LNCAP (cell line): ENCODE measurements at regions not wholly inside any gene's neighbourhood (a gene's known extent, or its start where the extent isn't known, plus 50 kb on each side); places are given as distances from the start of the nearest gene placed in this dataset.

Experiments used
- TF ChIP-seq, protein P1 (sequence below): fragments of 450-650 bp; IDR thresholded peaks from 2 replicates; pipeline ENCODE4 v1.5.1; 2017; ENCODE audit warnings: mild to moderate bottlenecking

DNA sequence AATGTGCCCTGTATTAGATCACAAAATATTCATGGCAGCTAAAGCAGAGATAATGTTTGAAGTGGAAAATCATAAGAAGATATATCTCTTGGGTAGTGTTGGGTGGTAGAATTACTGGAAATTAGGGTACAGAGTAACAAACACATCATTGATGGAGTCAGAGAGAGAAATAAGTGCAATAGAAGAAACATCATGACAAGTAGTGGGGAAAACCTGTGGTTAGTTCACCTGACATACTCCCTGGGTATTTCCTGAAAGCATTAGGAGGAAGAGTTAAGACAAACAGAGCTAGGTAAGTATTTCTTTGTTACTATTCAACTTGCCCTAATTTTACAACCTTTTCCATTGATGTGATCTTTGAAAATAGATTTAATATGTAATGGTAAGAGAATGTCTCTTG lies 691.9 kb upstream of the SOX9 start:
- TF ChIP-seq, protein P1, sequence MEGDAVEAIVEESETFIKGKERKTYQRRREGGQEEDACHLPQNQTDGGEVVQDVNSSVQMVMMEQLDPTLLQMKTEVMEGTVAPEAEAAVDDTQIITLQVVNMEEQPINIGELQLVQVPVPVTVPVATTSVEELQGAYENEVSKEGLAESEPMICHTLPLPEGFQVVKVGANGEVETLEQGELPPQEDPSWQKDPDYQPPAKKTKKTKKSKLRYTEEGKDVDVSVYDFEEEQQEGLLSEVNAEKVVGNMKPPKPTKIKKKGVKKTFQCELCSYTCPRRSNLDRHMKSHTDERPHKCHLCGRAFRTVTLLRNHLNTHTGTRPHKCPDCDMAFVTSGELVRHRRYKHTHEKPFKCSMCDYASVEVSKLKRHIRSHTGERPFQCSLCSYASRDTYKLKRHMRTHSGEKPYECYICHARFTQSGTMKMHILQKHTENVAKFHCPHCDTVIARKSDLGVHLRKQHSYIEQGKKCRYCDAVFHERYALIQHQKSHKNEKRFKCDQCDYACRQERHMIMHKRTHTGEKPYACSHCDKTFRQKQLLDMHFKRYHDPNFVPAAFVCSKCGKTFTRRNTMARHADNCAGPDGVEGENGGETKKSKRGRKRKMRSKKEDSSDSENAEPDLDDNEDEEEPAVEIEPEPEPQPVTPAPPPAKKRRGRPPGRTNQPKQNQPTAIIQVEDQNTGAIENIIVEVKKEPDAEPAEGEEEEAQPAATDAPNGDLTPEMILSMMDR: no peak

DNA sequence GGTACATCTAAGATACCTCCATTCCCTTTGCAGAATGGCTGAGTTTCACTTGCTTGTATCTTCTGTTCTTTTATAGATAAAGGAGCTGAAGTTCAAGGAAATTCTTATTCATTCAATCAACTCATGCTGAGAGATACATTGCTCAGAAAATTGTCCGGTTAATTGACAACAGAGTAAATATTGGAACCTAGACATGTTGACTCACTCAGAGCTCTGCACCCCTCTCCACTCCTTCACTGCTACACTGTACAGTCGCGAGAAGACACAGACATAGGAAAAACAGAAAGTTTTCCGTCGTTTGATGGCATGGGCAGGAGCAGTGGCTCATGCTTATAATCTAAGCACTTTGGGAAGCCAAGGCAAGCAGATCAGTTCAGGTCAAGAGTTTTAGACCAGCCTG lies 690.5 kb upstream of the SOX9 start:
- TF ChIP-seq, protein P1: no peak

DNA sequence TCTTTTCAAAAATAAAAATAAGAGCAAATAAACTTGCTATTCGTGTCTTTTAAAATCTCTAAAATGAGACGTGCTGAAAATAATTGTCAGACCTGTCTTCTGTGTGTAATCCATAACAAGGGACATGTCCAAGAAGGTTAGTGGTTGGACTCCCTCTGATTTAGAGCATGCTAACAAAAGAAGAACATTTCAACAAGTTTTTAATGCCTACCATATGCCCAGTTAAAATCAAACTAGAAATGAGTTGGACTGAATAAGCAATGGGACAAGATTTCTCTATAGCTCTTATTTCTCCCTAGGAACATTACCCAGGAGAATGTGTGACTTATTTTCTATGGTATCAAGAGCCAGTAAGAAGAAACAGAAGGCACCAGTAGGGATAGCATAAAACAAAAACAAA lies 689.7 kb upstream of the SOX9 start:
- TF ChIP-seq, protein P1: no peak

DNA sequence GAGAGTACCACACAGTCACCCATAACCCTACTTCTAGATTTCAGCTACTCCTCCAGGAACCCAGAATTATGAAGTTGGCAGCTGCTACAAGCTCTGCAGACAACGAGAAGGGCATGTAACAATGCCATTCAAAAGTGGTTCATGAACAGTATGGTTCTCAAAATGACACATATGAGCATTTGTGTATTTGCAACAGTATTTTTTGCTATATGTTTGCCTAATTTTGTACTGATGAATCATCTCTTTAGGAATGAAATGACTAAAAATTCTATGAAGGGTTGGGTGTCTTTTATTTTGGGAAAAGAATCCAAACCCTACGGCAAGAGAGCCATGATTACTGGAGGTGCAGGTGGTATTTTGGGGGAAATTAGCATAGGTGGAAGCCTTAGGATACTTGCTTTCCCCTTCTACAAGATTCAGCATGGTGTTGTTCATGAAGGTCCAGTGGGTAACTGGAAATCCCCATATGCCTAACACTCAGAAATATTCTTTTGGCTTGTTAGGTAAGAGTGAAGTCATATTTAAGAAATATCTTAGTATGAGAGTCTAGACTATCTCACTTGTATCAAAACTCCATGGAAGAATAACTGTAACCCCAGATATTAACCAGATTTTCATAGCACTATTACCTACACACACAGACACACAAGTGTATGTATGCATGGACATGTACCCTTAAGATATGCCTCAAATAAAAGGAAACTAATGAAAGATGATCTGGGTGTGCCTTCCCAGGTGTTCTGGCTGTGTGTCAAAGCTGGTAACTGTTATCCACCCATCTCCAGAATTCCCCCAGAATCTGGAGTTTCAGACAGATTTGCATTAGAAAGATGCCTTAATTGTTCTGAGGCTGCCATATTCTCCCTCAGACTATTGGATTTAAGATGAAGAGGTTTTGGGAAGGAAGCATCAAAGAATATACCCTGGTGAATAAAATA lies 688.2 kb upstream of the SOX9 start:
- TF ChIP-seq, protein P1: no peak

DNA sequence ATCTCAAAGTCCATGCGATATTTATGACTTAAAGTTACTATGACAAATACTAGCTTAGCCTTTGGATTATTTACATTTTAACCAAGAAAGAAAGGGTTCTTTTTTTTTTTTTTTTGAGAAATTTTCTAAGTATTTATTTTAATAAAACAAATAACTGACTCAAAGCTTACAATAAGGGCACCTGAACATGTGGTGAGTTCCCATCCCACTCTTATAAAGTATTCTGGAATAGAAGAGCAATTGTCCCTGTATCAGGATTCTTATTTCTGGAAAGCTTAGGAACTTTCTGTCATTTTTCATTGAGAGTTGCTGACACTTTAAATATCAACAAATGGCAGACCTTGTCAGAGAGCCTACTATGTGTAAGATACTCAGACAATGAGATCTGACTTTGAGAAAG lies 686.1 kb upstream of the SOX9 start:
- TF ChIP-seq, protein P1: no peak

DNA sequence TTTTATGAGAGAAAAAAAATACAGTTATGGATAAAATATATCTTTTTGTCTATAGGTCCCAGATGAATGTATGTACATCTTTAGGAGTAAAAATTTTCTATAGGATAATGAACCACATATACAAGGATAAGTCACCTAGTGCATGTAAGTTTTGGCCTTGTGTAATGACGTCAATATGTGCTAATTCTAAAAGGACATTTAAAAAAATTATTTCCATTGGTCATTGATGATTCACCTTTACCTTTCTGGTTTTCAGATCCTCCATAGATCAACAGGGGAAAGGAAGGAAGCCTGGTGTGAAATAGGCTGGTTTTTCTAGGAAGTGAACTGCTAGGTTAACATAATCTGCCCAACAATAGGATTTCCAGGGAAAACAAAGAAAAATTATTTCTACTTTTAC lies 684.3 kb upstream of the SOX9 start:
- TF ChIP-seq, protein P1: no peak

DNA sequence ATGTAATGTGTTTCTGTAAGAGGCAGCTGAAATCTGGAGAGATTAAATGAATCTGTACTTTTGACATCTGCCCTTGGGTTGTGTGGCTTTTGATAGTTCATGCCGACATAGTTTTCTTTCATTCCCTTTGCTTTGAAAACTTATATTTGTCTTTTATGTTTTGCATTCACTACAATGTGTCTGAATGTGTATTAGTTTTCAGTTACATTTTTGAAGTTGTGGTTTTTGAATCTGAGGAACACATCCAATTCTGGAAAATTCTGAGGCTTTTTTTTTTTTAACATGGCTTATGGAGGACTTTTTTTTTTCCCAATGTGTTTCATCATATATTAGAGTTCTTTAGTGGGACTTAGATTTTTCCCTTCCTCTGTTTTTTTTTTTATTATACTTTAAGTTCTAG lies 683.7 kb upstream of the SOX9 start:
- TF ChIP-seq, protein P1: no peak
